ENCODE measurements at regions not wholly inside any gene's neighbourhood (a gene's known extent, or its start where the extent isn't known, plus 50 kb on each side); places are given as distances from the start of the nearest gene placed in this dataset.

GRCh38 chr3:161682715-161683114, 186.1 kb downstream of the OTOL1 start:
- Histone ChIP-seq H3K4me2 (ENCODE audit: insufficient read depth, low read length) (no peak overlapping the region), H2AFZ (ENCODE audit: low read depth, low read length) (no peak overlapping the region), H3K27me3 (ENCODE audit: control insufficient read depth in 2 of 2, insufficient read depth in 2 of 2, low read length in 2 of 2) (no peaks in the 10 kb centered on the region), H3K9me1 (ENCODE audit: control insufficient read depth, insufficient read depth, low read length) (no peaks in the 10 kb centered on the region), H3K4me3 (no peak overlapping the region), H3K9ac (ENCODE audit: insufficient read depth in 1 of 2, low read depth in 2 of 2, low read length in 2 of 2) (no peak overlapping the region), H4K20me1 (replicated peaks; ENCODE audit: control insufficient read depth, insufficient read depth, low read length) (no peaks in the 10 kb centered on the region), H3K9me3 (replicated peaks; ENCODE audit: control insufficient read depth, insufficient read depth, low read depth, low read length) (no peaks in the 10 kb centered on the region), H3K79me2 (ENCODE audit: control insufficient read depth, insufficient read depth, low read length) (no peaks in the 10 kb centered on the region), H3K4me1 (replicated peaks in 1 of 2; ENCODE audit: control insufficient read depth in 2 of 2, insufficient read depth in 2 of 2, low read length in 2 of 2) (no peaks in the 10 kb centered on the region), H3K27ac (ENCODE audit: extremely low read depth, low read depth, low read length) (no peak overlapping the region), H3K36me3 (ENCODE audit: control insufficient read depth, insufficient read depth, low read length) (no peaks in the 10 kb centered on the region)
- no TSS peak for BruUV-seq (replicated peaks)
- WGBS (ENCODE audit: insufficient coverage, low coverage, missing lambda C conversion rate), result 3% methylated on average over 2 of the region's 2 CpGs
- intact Hi-C loops (cut with micrococcal nuclease), result no loop called here
- DNase-seq (ENCODE audit: extremely low read depth in 1 of 4, low spot score in 3 of 4) (no peak), ATAC-seq (no peak), FAIRE-seq (no peak)
- CTCF ChIA-PET (ENCODE audit: low intra/inter-chr PET ratio), result no interaction called here
- POLR2A ChIA-PET, result no interaction called here
- TF ChIP-seq GTF2B (IDR thresholded peaks at IDR 0.05; ENCODE audit: extremely low read depth, insufficient read length) (no peak), NFYB (IDR thresholded peaks at IDR 0.05; ENCODE audit: extremely low read depth, insufficient read length) (no peak), COPS2 (conservative IDR thresholded peaks at IDR 0.05) (no peak), E4F1 (CRISPR knock-in tag; IDR thresholded peaks at IDR 0.05; ENCODE audit: borderline replicate concordance) (no peak), ETS1 (conservative IDR thresholded peaks at IDR 0.05; ENCODE audit: control insufficient read depth, low read depth, low read length) (no peak), MAX (CRISPR knock-in tag; IDR thresholded peaks at IDR 0.05) (no peak), SMARCC2 (IDR thresholded peaks at IDR 0.05; ENCODE audit: low read depth) (no peak), ZNF764 (CRISPR knock-in tag; IDR thresholded peaks at IDR 0.05; ENCODE audit: low read depth) (no peak), POLR2AphosphoS2 (IDR thresholded peaks at IDR 0.05; ENCODE audit: low read length) (no peak), ZNF324 (CRISPR knock-in tag; IDR thresholded peaks at IDR 0.05) (no peak), SNRNP70 (optimal IDR thresholded peaks at IDR 0.05; ENCODE audit: low read depth, low read length) (no peak), NELFE (IDR thresholded peaks at IDR 0.05; ENCODE audit: insufficient read depth, insufficient read length) (no peak), NCOR1 (IDR thresholded peaks at IDR 0.05) (no peak), KLF10 (CRISPR knock-in tag; IDR thresholded peaks at IDR 0.05) (no peak), ATF1 (CRISPR knock-in tag; IDR thresholded peaks at IDR 0.05) (no peak), ATF1 (tag; IDR thresholded peaks at IDR 0.05) (no peak), PTRF (tag; IDR thresholded peaks at IDR 0.05) (no peak), KDM1A (IDR thresholded peaks at IDR 0.05) (no peak)
- in situ Hi-C loops (cut with MboI), result no loop called here
